HG03064 (cell line): ENCODE measurements at regions not wholly inside any gene's neighbourhood (a gene's known extent, or its start where the extent isn't known, plus 50 kb on each side); places are given as distances from the start of the nearest gene placed in this dataset.
A peak's percentile ranks its signal among the peaks of the same experiment; 100 is the strongest.
"Not testable (repeated sequence)": the region's sequence is repeated elsewhere in the genome, so short reads cannot be mapped to it uniquely, and the experiment has no call there.

Experiments
- ATAC-seq: cut with Tn5 transposase; IDR thresholded peaks from one replicate; pipeline ENCODE4 v1.9.1; 2021; ENCODE audit warnings: low read depth; ENCODE audit not compliant: unreplicated experiment

GRCh38 chr1:219067350-219067712 is 106.3 kb upstream of the LYPLAL1 start:
- no peak for ATAC-seq

- ATAC-seq = not testable (repeated sequence)
Measured at GRCh38 chr1:219070395-219070794, 103.3 kb upstream of the LYPLAL1 start.

GRCh38 chr1:219071209-219071608 is 102.5 kb upstream of the LYPLAL1 start:
- no peak for ATAC-seq

- no peak for ATAC-seq
Measured at GRCh38 chr1:219072329-219072728, 101.3 kb upstream of the LYPLAL1 start.

- no peak for ATAC-seq
Measured at GRCh38 chr1:219074084-219074728, 99.5 kb upstream of the LYPLAL1 start.

GRCh38 chr1:219075121-219075879 is 98.4 kb upstream of the LYPLAL1 start:
- no peak for ATAC-seq

- no peak for ATAC-seq
Measured at GRCh38 chr1:219076326-219076937, 97.2 kb upstream of the LYPLAL1 start.

- ATAC-seq = not testable (repeated sequence)
Measured at GRCh38 chr1:219077767-219078166, 95.9 kb upstream of the LYPLAL1 start.

GRCh38 chr1:219081943-219082925 is 91.4 kb upstream of the LYPLAL1 start:
- ATAC-seq = no peak

GRCh38 chr1:219083631-219084030 is 90.0 kb upstream of the LYPLAL1 start:
- no peak for ATAC-seq

- no peak for ATAC-seq
Measured at GRCh38 chr1:219085082-219085481, 88.6 kb upstream of the LYPLAL1 start.

- ATAC-seq = no peak
Measured at GRCh38 chr1:219085988-219086387, 87.7 kb upstream of the LYPLAL1 start.

- ATAC-seq = no peak
Measured at GRCh38 chr1:219086956-219087469, 86.7 kb upstream of the LYPLAL1 start.

- ATAC-seq = peak; percentile 76
Measured at GRCh38 chr1:219088778-219089557, 84.7 kb upstream of the LYPLAL1 start.

GRCh38 chr1:219090607-219091006 is 83.1 kb upstream of the LYPLAL1 start:
- ATAC-seq = peak; percentile 78

- no peak for ATAC-seq
Measured at GRCh38 chr1:219092206-219092605, 81.5 kb upstream of the LYPLAL1 start.

- no peak for ATAC-seq
Measured at GRCh38 chr1:219099307-219099706, 74.4 kb upstream of the LYPLAL1 start.

- no peak for ATAC-seq
Measured at GRCh38 chr1:219100059-219100458, 73.6 kb upstream of the LYPLAL1 start.

- ATAC-seq = not testable (repeated sequence)
Measured at GRCh38 chr1:219102466-219102865, 71.2 kb upstream of the LYPLAL1 start.

GRCh38 chr1:219105893-219106292 is 67.8 kb upstream of the LYPLAL1 start:
- no peak for ATAC-seq
